IMR-90 (cell line): ENCODE measurements at regions not wholly inside any gene's neighbourhood (a gene's known extent, or its start where the extent isn't known, plus 50 kb on each side); places are given as distances from the start of the nearest gene placed in this dataset.

ENCODE experiments used
- BHLHE40 ChIP-seq: fragments of 150-350 bp; IDR thresholded peaks from 2 replicates; pipeline ENCODE4 v1.6.1; 2016; ENCODE audit warnings: mild to moderate bottlenecking, low read depth, low read length
- CEBPB ChIP-seq: IDR thresholded peaks from 2 replicates; pipeline ENCODE4 v1.6.1; 2012; ENCODE audit warnings: low read depth, low read length, improper control_type of control experiment
- MXI1 ChIP-seq: IDR thresholded peaks from 2 replicates; pipeline ENCODE4 v1.6.1; 2012; ENCODE audit warnings: low read depth, mild to moderate bottlenecking, low read length, moderate library complexity, borderline replicate concordance
- NFE2L2 ChIP-seq: fragments of 150-350 bp; IDR thresholded peaks from 2 replicates; pipeline ENCODE4 v1.6.1; 2016; ENCODE audit warnings: low read depth, mild to moderate bottlenecking, low read length
- POLR2A ChIP-seq: IDR thresholded peaks from 2 replicates; pipeline ENCODE4 v1.6.1; 2012; ENCODE audit warnings: mild to moderate bottlenecking, low read depth, low read length
- TF ChIP-seq, protein P1 (sequence below): conservative IDR thresholded peaks from 2 replicates; pipeline ENCODE4 v1.5.1; 2012; ENCODE audit warnings: mild to moderate bottlenecking, low read depth, low read length, improper control_type of control experiment
- TF ChIP-seq, protein P2 (sequence below): fragments of 150-350 bp; IDR thresholded peaks from 2 replicates; pipeline ENCODE4 v1.6.1; 2017; ENCODE audit warnings: mild to moderate bottlenecking, antibody characterized with exemption, low read length, low read depth
- TF ChIP-seq, protein P3 (sequence below): fragments of 150-350 bp; IDR thresholded peaks from 2 replicates; pipeline ENCODE4 v1.6.1; 2016; ENCODE audit warnings: low read depth, mild to moderate bottlenecking, low read length, moderate library complexity, borderline replicate concordance

DNA sequence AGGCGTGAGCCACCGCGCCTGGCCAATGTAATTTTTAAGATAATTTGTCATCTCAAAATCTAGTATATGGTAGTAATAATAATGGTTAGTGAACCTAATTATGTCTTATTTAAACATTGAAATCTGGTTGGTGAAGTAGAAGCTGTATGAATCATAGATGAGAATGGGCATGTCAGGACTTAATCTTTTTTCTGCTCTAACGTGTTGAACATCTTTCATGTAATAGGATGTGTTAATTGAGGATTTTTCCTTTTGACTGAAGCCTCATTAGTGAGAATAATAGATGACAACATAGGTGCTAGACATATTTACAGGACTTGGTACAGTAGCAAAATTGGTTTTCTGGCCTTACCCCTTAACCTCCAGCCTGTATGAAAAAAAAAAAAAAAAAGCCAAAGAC lies 835.6 kb downstream of the IGSF11 start:
- TF ChIP-seq, protein P1, sequence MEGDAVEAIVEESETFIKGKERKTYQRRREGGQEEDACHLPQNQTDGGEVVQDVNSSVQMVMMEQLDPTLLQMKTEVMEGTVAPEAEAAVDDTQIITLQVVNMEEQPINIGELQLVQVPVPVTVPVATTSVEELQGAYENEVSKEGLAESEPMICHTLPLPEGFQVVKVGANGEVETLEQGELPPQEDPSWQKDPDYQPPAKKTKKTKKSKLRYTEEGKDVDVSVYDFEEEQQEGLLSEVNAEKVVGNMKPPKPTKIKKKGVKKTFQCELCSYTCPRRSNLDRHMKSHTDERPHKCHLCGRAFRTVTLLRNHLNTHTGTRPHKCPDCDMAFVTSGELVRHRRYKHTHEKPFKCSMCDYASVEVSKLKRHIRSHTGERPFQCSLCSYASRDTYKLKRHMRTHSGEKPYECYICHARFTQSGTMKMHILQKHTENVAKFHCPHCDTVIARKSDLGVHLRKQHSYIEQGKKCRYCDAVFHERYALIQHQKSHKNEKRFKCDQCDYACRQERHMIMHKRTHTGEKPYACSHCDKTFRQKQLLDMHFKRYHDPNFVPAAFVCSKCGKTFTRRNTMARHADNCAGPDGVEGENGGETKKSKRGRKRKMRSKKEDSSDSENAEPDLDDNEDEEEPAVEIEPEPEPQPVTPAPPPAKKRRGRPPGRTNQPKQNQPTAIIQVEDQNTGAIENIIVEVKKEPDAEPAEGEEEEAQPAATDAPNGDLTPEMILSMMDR: no peak
- TF ChIP-seq, protein P2, sequence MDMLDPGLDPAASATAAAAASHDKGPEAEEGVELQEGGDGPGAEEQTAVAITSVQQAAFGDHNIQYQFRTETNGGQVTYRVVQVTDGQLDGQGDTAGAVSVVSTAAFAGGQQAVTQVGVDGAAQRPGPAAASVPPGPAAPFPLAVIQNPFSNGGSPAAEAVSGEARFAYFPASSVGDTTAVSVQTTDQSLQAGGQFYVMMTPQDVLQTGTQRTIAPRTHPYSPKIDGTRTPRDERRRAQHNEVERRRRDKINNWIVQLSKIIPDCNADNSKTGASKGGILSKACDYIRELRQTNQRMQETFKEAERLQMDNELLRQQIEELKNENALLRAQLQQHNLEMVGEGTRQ: no peak
- TF ChIP-seq, protein P3, sequence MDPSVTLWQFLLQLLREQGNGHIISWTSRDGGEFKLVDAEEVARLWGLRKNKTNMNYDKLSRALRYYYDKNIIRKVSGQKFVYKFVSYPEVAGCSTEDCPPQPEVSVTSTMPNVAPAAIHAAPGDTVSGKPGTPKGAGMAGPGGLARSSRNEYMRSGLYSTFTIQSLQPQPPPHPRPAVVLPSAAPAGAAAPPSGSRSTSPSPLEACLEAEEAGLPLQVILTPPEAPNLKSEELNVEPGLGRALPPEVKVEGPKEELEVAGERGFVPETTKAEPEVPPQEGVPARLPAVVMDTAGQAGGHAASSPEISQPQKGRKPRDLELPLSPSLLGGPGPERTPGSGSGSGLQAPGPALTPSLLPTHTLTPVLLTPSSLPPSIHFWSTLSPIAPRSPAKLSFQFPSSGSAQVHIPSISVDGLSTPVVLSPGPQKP: no peak
- TF ChIP-seq NFE2L2: no peak
- TF ChIP-seq MXI1: no peak
- no peak for TF ChIP-seq POLR2A
- TF ChIP-seq CEBPB: no peak
- no peak for TF ChIP-seq BHLHE40
